Naive thymus-derived CD4-positive, alpha-beta T cell (primary cell): ENCODE measurements at regions not wholly inside any gene's neighbourhood (a gene's known extent, or its start where the extent isn't known, plus 50 kb on each side); places are given as distances from the start of the nearest gene placed in this dataset.

Source experiments
- ATAC-seq: fragments of 150-1000 bp; cut with Tn5 transposase; 2 replicates; pipeline ENCODE4 v1.10.0; 2021; ENCODE audit warnings: mild to moderate bottlenecking, moderate library complexity
- CTCF ChIA-PET: fragments of 350-600 bp; sonication (Branson Sonifier 250); formaldehyde crosslinking; loops from one replicate; lab custom pipeline; 2021; ENCODE audit warnings: antibody characterized with exemption; lab: Charles Lee
- POLR2A ChIA-PET: fragments of 350-600 bp; sonication (Branson Sonifier 250); formaldehyde crosslinking; loops from one replicate; lab custom pipeline; 2021; ENCODE audit warnings: antibody characterized with exemption, inconsistent platforms; lab: Charles Lee
- DNase-seq, 9 donors: peaks; one replicate each; pipeline versions ENCODE4 v3.0.0 to v3.0.0-alpha.2; 2020 to 2022; ENCODE audit warnings: mixed read lengths in 1 of 9
- H3K27ac ChIP-seq: one replicate; pipeline ENCODE4 v1.7.0; 2013; ENCODE audit warnings: mild to moderate bottlenecking, low read depth, low read length, moderate library complexity
- H3K27me3 ChIP-seq, 2 donors: one replicate each; pipeline ENCODE4 v1.7.0; 2013; ENCODE audit warnings: low read length in 2 of 2, mild to moderate bottlenecking in 2 of 2, moderate library complexity in 2 of 2; ENCODE audit not compliant: control insufficient read depth in 2 of 2, insufficient read depth in 2 of 2
- H3K36me3 ChIP-seq, 3 experiments: 1 replicate in 2 of 3; 2 replicates in 1 of 3; pipeline ENCODE4 v1.7.0; 2013; ENCODE audit warnings: low read length in 3 of 3, mild to moderate bottlenecking in 3 of 3, moderate library complexity in 1 of 3; ENCODE audit not compliant: insufficient read depth in 3 of 3, control insufficient read depth in 2 of 3
- H3K4me1 ChIP-seq, 2 donors: one replicate each; pipeline ENCODE4 v1.7.0; 2013; ENCODE audit warnings: low read length in 2 of 2, mild to moderate bottlenecking in 2 of 2, moderate library complexity in 1 of 2; ENCODE audit not compliant: control insufficient read depth in 2 of 2, insufficient read depth in 2 of 2
- H3K4me3 ChIP-seq: 2 replicates; pipeline ENCODE4 v1.7.0; 2013; ENCODE audit warnings: mild to moderate bottlenecking, low read length
- H3K9me3 ChIP-seq, 3 experiments: 1 replicate in 2 of 3; 2 replicates in 1 of 3; pipeline ENCODE4 v1.7.0; 2013; ENCODE audit warnings: low read length in 3 of 3; ENCODE audit not compliant: control insufficient read depth in 2 of 3
- H3K27ac Mint-ChIP-seq, 9 donors: one replicate each; pipeline ENCODE4 v1.8.0; 2020 to 2022; ENCODE audit warnings: mixed read lengths in 9 of 9, mild to moderate bottlenecking in 8 of 9, moderate library complexity in 5 of 9, inconsistent platforms in 2 of 9
- H3K27me3 Mint-ChIP-seq, 5 donors: one replicate each; pipeline ENCODE4 v1.8.0; 2021 to 2022; ENCODE audit warnings: mixed read lengths in 5 of 5, mild to moderate bottlenecking in 1 of 5
- H3K36me3 Mint-ChIP-seq, 5 donors: one replicate each; pipeline ENCODE4 v1.8.0; 2020 to 2022; ENCODE audit warnings: mixed read lengths in 5 of 5, mild to moderate bottlenecking in 3 of 5, inconsistent platforms in 1 of 5
- H3K4me1 Mint-ChIP-seq, 7 donors: one replicate each; pipeline ENCODE4 v1.8.0; 2020 to 2022; ENCODE audit warnings: mixed read lengths in 7 of 7, mild to moderate bottlenecking in 3 of 7, inconsistent platforms in 1 of 7
- H3K4me3 Mint-ChIP-seq, 10 donors: one replicate each; pipeline ENCODE4 v1.8.0; 2020 to 2022; ENCODE audit warnings: mild to moderate bottlenecking in 10 of 10, mixed read lengths in 10 of 10, moderate library complexity in 6 of 10, inconsistent platforms in 2 of 10
- H3K9me3 Mint-ChIP-seq, 11 donors: one replicate each; pipeline ENCODE4 v1.8.0; 2020 to 2022; ENCODE audit warnings: mixed read lengths in 11 of 11, mild to moderate bottlenecking in 4 of 11, inconsistent platforms in 1 of 11, moderate library complexity in 1 of 11
- intact Hi-C, 2 donors: fragments of 100-400 bp; cut with micrococcal nuclease; formaldehyde crosslinking; loops; one replicate each; pipeline ENCODE4 v1.15.1; 2023

DNA sequence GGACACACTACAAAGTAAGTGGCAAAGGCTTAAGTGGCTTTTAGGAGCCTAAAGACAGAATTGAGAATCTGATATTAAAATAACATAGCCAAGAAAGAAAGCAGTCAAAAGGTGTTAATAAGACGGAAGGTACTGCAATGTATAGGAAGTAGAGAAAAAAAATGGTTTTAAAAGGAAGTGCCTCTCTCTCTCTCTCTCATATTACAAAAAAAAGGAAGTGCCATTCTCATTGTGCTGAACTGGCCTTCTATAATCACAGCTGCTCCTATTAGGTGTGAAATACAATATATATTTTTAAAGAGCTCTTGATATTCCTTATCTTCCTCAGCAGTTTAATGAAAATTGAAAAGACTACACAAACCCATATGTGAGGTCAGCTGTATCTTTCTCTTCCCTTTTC lies 199.4 kb upstream of the NPVF start:
- H3K36me3 ChIP-seq: no peaks in the 10 kb centered on the region
- ChIA-PET POLR2A (no interaction called here), CTCF (interaction anchor here (0.7 kb wide), 1 partner anchor 783 kb away, joined by 3 read pairs; no protein-coding TSS in a partner anchor)
- H3K27ac ChIP-seq: no peak overlapping the region
- no peak overlapping the region for H3K27ac Mint-ChIP-seq
- H3K27me3 Mint-ChIP-seq: peaks cover 0 to 3% (median 0%) of the 10 kb centered on the region in 5 donors
- intact Hi-C loops: no loop called here
- DNase-seq: no peak
- H3K4me1 Mint-ChIP-seq: peaks cover 0 to 12% (median 8%) of the 10 kb centered on the region in 7 donors
- H3K27me3 ChIP-seq: no peaks in the 10 kb centered on the region
- H3K9me3 ChIP-seq: no peaks in the 10 kb centered on the region
- no peak overlapping the region for H3K4me3 ChIP-seq
- no peak for ATAC-seq
- no peak overlapping the region for H3K4me3 Mint-ChIP-seq
- no peaks in the 10 kb centered on the region for H3K36me3 Mint-ChIP-seq
- H3K4me1 ChIP-seq: no peaks in the 10 kb centered on the region
- H3K9me3 Mint-ChIP-seq: no peaks in the 10 kb centered on the region

DNA sequence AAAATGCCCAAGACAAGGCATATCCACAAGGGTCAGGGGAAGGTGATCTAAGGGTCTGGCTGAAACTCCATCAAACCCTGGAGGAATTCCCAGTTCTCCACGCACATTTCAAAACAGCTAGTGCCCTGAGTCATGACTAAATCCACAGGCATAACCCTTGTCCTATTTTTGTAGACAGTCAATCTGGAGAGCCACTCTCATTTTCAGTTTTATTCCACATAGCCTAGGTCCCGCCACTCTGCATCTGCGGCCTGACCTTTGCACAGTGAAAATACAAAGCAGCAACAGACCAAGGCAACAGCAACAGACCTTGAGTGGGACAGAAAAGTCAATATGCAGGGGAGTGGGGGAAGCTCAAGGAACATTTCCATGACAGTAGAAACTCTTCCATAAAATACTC lies 201.4 kb upstream of the NPVF start:
- ChIA-PET POLR2A (no interaction called here), CTCF (no interaction called here)
- no peaks in the 10 kb centered on the region for H3K36me3 ChIP-seq
- no peak overlapping the region for H3K27ac ChIP-seq
- peaks cover 0 to 12% (median 8%) of the 10 kb centered on the region in 7 donors for H3K4me1 Mint-ChIP-seq
- no peak overlapping the region for H3K4me3 ChIP-seq
- no peaks in the 10 kb centered on the region for H3K9me3 ChIP-seq
- H3K27me3 Mint-ChIP-seq: peaks cover 0 to 4% (median 0%) of the 10 kb centered on the region in 5 donors
- H3K4me3 Mint-ChIP-seq: no peak overlapping the region
- no peak overlapping the region for H3K27ac Mint-ChIP-seq
- H3K27me3 ChIP-seq: no peaks in the 10 kb centered on the region
- ATAC-seq (no peak), DNase-seq (no peak)
- H3K9me3 Mint-ChIP-seq: no peaks in the 10 kb centered on the region
- intact Hi-C loops: no loop called here
- no peaks in the 10 kb centered on the region for H3K4me1 ChIP-seq
- H3K36me3 Mint-ChIP-seq: no peaks in the 10 kb centered on the region

DNA sequence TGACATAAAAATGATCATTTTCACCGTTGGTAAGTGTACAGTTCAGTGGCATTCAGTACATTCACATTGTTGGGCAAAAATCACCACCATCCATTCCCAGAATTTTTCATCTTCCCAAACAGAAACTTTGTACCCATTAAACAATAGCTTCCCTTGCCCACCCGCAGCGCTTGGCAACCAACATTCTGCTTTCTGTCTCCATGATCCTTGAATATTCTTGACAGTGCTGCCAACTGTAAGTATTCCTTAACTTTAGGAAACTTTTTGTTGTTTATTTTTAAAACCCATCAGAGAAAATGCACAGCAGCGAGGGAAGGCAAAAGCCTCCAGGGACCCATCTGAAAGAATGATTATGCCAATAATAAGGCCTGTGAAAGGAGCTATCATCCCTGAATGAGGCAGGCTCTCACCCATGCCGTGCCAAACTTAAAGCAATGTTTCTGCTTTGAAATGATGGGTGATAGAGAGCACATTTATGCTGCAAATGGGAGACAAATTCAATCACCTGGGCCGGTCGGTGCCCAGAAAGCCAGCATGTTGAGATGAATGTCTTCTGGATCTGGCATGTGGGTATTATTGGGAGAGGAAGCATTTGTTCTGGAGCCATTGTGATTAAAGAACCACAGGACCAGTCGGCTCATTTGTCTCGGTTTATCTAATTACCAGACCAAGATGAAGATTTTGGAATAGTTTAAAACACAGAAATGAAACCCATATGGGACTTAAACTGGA lies 202.1 kb upstream of the NPVF start:
- no peak for DNase-seq
- Histone ChIP-seq H3K4me1 (no peaks in the 10 kb centered on the region), H3K27me3 (no peaks in the 10 kb centered on the region), H3K36me3 (no peaks in the 10 kb centered on the region), H3K27ac (no peak overlapping the region), H3K4me3 (no peak overlapping the region), H3K9me3 (no peaks in the 10 kb centered on the region)
- Mint-ChIP-seq H3K36me3 (no peaks in the 10 kb centered on the region), H3K4me1 (peaks cover 0 to 12% (median 8%) of the 10 kb centered on the region in 7 donors), H3K4me3 (no peak overlapping the region), H3K27me3 (peaks cover 0 to 6% (median 0%) of the 10 kb centered on the region in 5 donors), H3K9me3 (no peaks in the 10 kb centered on the region), H3K27ac (no peak overlapping the region)
- ChIA-PET CTCF (no interaction called here), POLR2A (no interaction called here)
- intact Hi-C loops: no loop called here
- no peak for ATAC-seq

DNA sequence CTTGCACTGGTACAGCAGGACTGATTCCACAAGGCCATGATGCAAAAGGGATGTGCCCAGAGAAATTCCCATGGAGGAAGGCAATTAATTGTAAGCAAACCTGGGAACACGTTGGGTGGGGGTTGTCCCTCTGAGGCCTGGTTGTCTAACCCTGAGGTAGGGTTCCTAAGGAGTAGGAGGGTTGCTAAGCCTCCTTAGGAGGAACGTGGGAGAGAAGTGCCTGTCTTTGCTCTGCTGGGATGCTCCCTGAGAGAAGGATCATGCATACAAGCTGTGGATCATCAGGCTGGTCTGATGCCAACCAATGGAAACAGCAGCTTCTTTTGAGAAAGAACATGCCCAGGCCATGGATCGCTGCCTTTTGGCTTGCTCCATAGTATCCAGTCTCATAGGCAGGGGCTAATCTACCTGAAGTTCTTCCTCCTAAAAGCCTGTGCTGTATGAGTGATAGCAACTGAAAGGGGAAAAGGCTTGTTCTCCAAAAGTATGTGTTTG lies 203.7 kb upstream of the NPVF start:
- Histone ChIP-seq H3K9me3 (no peaks in the 10 kb centered on the region), H3K36me3 (no peaks in the 10 kb centered on the region), H3K4me3 (no peak overlapping the region), H3K4me1 (no peaks in the 10 kb centered on the region), H3K27ac (no peak overlapping the region), H3K27me3 (no peaks in the 10 kb centered on the region)
- intact Hi-C loops: no loop called here
- ATAC-seq (no peak), DNase-seq (no peak)
- H3K27me3 Mint-ChIP-seq: peaks cover 0 to 9% (median 0%) of the 10 kb centered on the region in 5 donors
- no peaks in the 10 kb centered on the region for H3K36me3 Mint-ChIP-seq
- H3K27ac Mint-ChIP-seq: no peak overlapping the region
- peaks cover 0 to 12% (median 8%) of the 10 kb centered on the region in 7 donors for H3K4me1 Mint-ChIP-seq
- ChIA-PET POLR2A (no interaction called here), CTCF (no interaction called here)
- no peaks in the 10 kb centered on the region for H3K9me3 Mint-ChIP-seq
- no peak overlapping the region for H3K4me3 Mint-ChIP-seq

GRCh38 chr7:25432807-25433206 lies 204.5 kb upstream of the NPVF start:
- CTCF ChIA-PET: no interaction called here
- Mint-ChIP-seq H3K36me3 (no peaks in the 10 kb centered on the region), H3K4me1 (peaks cover 0 to 7% (median 4%) of the 10 kb centered on the region in 7 donors)

GRCh38 chr7:25436413-25436812 lies 208.1 kb upstream of the NPVF start:
- peaks cover 0 to 10% (median 0%) of the 10 kb centered on the region in 3 experiments for H3K9me3 ChIP-seq
- DNase-seq (no peak), ATAC-seq (no peak)
- no peaks in the 10 kb centered on the region for H3K27me3 ChIP-seq
- H3K27ac Mint-ChIP-seq: no peak overlapping the region
- peaks cover 0 to 31% (median 17%) of the 10 kb centered on the region in 5 donors for H3K27me3 Mint-ChIP-seq
- ChIA-PET CTCF (no interaction called here), POLR2A (no interaction called here)
- H3K4me3 Mint-ChIP-seq: no peak overlapping the region
- intact Hi-C loops: no loop called here
- no peaks in the 10 kb centered on the region for H3K36me3 ChIP-seq
- no peaks in the 10 kb centered on the region for H3K4me1 Mint-ChIP-seq
- H3K36me3 Mint-ChIP-seq: peaks cover 0 to 14% (median 6%) of the 10 kb centered on the region in 5 donors
- no peaks in the 10 kb centered on the region for H3K4me1 ChIP-seq
- no peak overlapping the region for H3K4me3 ChIP-seq
- no peak overlapping the region for H3K27ac ChIP-seq
- peaks cover 10 to 27% (median 14%) of the 10 kb centered on the region in 11 donors for H3K9me3 Mint-ChIP-seq

More at GRCh38 chr7:25432807-25433206, 204.5 kb upstream of the NPVF start:
- Histone ChIP-seq H3K36me3 (no peaks in the 10 kb centered on the region), H3K9me3 (no peaks in the 10 kb centered on the region), H3K4me3 (no peak overlapping the region), H3K27ac (no peak overlapping the region), H3K27me3 (no peaks in the 10 kb centered on the region), H3K4me1 (no peaks in the 10 kb centered on the region)
- ATAC-seq: no peak
- no peak overlapping the region for H3K4me3 Mint-ChIP-seq
- H3K27me3 Mint-ChIP-seq: peaks cover 0 to 9% (median under 1%) of the 10 kb centered on the region in 5 donors
- intact Hi-C loops: no loop called here
- no peak overlapping the region for H3K27ac Mint-ChIP-seq
- no peak for DNase-seq
- H3K9me3 Mint-ChIP-seq: no peaks in the 10 kb centered on the region
- POLR2A ChIA-PET: no interaction called here

DNA sequence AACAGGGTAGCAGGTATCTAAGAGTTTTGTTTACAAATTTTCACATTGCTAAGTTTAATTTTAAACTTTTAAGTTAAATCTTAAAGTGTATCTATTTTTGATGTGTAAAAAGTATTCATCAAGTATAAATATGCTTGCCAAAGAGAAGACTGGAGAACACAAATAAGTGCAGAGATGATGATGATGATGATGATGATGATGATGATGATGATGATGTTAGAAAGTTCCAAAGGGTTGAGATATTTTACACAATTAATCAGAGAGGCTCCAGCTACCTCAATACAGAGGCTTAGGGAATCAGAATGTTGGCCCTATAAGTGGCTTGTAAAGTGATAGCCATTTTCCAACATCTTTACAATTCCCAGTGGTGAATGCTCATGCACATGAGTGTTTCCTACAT lies 209.0 kb upstream of the NPVF start:
- H3K36me3 Mint-ChIP-seq: peaks cover 0 to 19% (median 11%) of the 10 kb centered on the region in 5 donors
- intact Hi-C loops: no loop called here

More for the DNA sequence above, 209.0 kb upstream of the NPVF start:
- H3K27me3 Mint-ChIP-seq: peaks cover 0 to 32% (median 17%) of the 10 kb centered on the region in 5 donors
- H3K4me3 Mint-ChIP-seq: no peak overlapping the region
- H3K27me3 ChIP-seq: no peaks in the 10 kb centered on the region
- no peak overlapping the region for H3K27ac ChIP-seq
- POLR2A ChIA-PET: no interaction called here
- no peaks in the 10 kb centered on the region for H3K36me3 ChIP-seq
- peaks cover 0 to 17% (median 0%) of the 10 kb centered on the region in 3 experiments for H3K9me3 ChIP-seq
- no peaks in the 10 kb centered on the region for H3K4me1 ChIP-seq
- no peak overlapping the region for H3K4me3 ChIP-seq
- CTCF ChIA-PET: no interaction called here
- no peaks in the 10 kb centered on the region for H3K4me1 Mint-ChIP-seq
- H3K27ac Mint-ChIP-seq: no peak overlapping the region
- H3K9me3 Mint-ChIP-seq: peaks cover 13 to 36% (median 20%) of the 10 kb centered on the region in 11 donors
- DNase-seq (no peak), ATAC-seq (no peak)
